Liver (tissue), 8 donors: ENCODE measurements at regions not wholly inside any gene's neighbourhood (a gene's known extent, or its start where the extent isn't known, plus 50 kb on each side); places are given as distances from the start of the nearest gene placed in this dataset.

Experiments used
- DNase-seq: peaks from one replicate; pipeline ENCODE4 v3.0.0-alpha.2; 2017; ENCODE audit warnings: low spot score
- H3K27ac ChIP-seq, 2 donors: one replicate each; pipeline ENCODE4 v1.7.0; 2013; ENCODE audit warnings: inconsistent platforms in 2 of 2, low read length in 2 of 2, control low read depth in 1 of 2, low read depth in 1 of 2, mild to moderate bottlenecking in 1 of 2
- H3K27me3 ChIP-seq, 4 donors: one replicate each; pipeline versions ENCODE4 v1.6.1 to v1.7.0; 2013; ENCODE audit warnings: low read length in 3 of 4, inconsistent platforms in 1 of 4, mild to moderate bottlenecking in 1 of 4, moderate library complexity in 1 of 4; ENCODE audit not compliant: control insufficient read depth in 4 of 4, insufficient read depth in 4 of 4
- H3K36me3 ChIP-seq, 4 donors: one replicate each; pipeline versions ENCODE4 v1.6.1 to v1.7.0; 2013; ENCODE audit warnings: low read length in 3 of 4, mild to moderate bottlenecking in 3 of 4, low read depth in 1 of 4, moderate library complexity in 1 of 4; ENCODE audit not compliant: control insufficient read depth in 4 of 4, insufficient read depth in 3 of 4
- H3K4me1 ChIP-seq, 4 donors: one replicate each; pipeline versions ENCODE4 v1.6.1 to v1.7.0; 2013; ENCODE audit warnings: low read length in 3 of 4, mild to moderate bottlenecking in 3 of 4, moderate library complexity in 1 of 4; ENCODE audit not compliant: control insufficient read depth in 4 of 4, insufficient read depth in 4 of 4
- H3K4me3 ChIP-seq, 3 donors: one replicate each; pipeline versions ENCODE4 v1.6.1 to v1.7.0; 2013; ENCODE audit warnings: low read length in 3 of 3, control low read depth in 1 of 3, low read depth in 1 of 3, mild to moderate bottlenecking in 1 of 3
- H3K9ac ChIP-seq, 2 donors: one replicate each; pipeline ENCODE4 v1.7.0; 2013; ENCODE audit warnings: low read length in 2 of 2, mild to moderate bottlenecking in 2 of 2, moderate library complexity in 2 of 2, control low read depth in 1 of 2, low read depth in 1 of 2
- H3K9me3 ChIP-seq, 4 donors: one replicate each; pipeline versions ENCODE4 v1.6.1 to v1.7.0; 2013; ENCODE audit warnings: low read length in 3 of 4; ENCODE audit not compliant: control insufficient read depth in 4 of 4
- ATF3 ChIP-seq: IDR thresholded peaks from 2 replicates; pipeline ENCODE4 v1.6.1; 2016; ENCODE audit warnings: antibody characterized with exemption
- CTCF ChIP-seq: fragments of 150-350 bp; IDR thresholded peaks from 2 replicates; pipeline ENCODE4 v1.5.1; 2017; ENCODE audit warnings: improper control_type of control experiment, low read depth, low read length; ENCODE audit not compliant: missing input control
- EGR1 ChIP-seq, 2 donors: IDR thresholded peaks; 2 replicates each; pipeline ENCODE4 v1.6.1; 2016 to 2018; ENCODE audit warnings: antibody characterized with exemption in 2 of 2, low read depth in 2 of 2
- FOXA1 ChIP-seq: IDR thresholded peaks from 2 replicates; pipeline ENCODE4 v1.6.1; 2016; ENCODE audit warnings: antibody characterized with exemption
- FOXA2 ChIP-seq: IDR thresholded peaks from 2 replicates; pipeline ENCODE4 v1.6.1; 2016; ENCODE audit warnings: antibody characterized with exemption
- GABPA ChIP-seq, 2 donors: IDR thresholded peaks in 1 of 2; conservative IDR thresholded peaks in 1 of 2; 2 replicates each; pipeline ENCODE4 v1.6.1; 2016; ENCODE audit warnings: antibody characterized with exemption in 2 of 2, mild to moderate bottlenecking in 1 of 2, moderate library complexity in 1 of 2
- HNF4A ChIP-seq, 2 donors: conservative IDR thresholded peaks; 2 replicates each; pipeline ENCODE4 v1.6.1; 2016; ENCODE audit warnings: antibody characterized with exemption in 2 of 2, mild to moderate bottlenecking in 2 of 2
- JUND ChIP-seq, 2 donors: IDR thresholded peaks; 2 replicates each; pipeline ENCODE4 v1.6.1; 2016; ENCODE audit warnings: antibody characterized with exemption in 2 of 2
- MAX ChIP-seq: IDR thresholded peaks from 2 replicates; pipeline ENCODE4 v1.6.1; 2016; ENCODE audit warnings: antibody characterized with exemption
- RAD21 ChIP-seq, 2 donors: IDR thresholded peaks; 2 replicates each; pipeline ENCODE4 v1.6.1; 2016; ENCODE audit warnings: antibody characterized with exemption in 2 of 2, mild to moderate bottlenecking in 2 of 2
- REST ChIP-seq: IDR thresholded peaks from 2 replicates; pipeline ENCODE4 v1.6.1; 2016; ENCODE audit warnings: antibody characterized with exemption, mild to moderate bottlenecking
- RXRA ChIP-seq, 2 donors: IDR thresholded peaks; 2 replicates each; pipeline ENCODE4 v1.6.1; 2017 to 2018; ENCODE audit warnings: antibody characterized with exemption in 2 of 2, mild to moderate bottlenecking in 1 of 2
- SP1 ChIP-seq: IDR thresholded peaks from 2 replicates; pipeline ENCODE4 v1.6.1; 2018; ENCODE audit warnings: antibody characterized with exemption, mild to moderate bottlenecking
- TAF1 ChIP-seq: conservative IDR thresholded peaks from 2 replicates; pipeline ENCODE4 v1.6.1; 2016; ENCODE audit warnings: antibody characterized with exemption, mild to moderate bottlenecking
- YY1 ChIP-seq: IDR thresholded peaks from 2 replicates; pipeline ENCODE4 v1.6.1; 2016; ENCODE audit warnings: antibody characterized with exemption, mild to moderate bottlenecking
- ZBTB33 ChIP-seq: IDR thresholded peaks from 2 replicates; pipeline ENCODE4 v1.6.1; 2016; ENCODE audit warnings: antibody characterized with exemption
- WGBS: extraction: QIAGEN DNeasy Blood & Tissue Kit; methylation state at CpG from one replicate; pipeline ENCODE4 v1.1.7; 2013; 5-methylcytosine and 5-hydroxymethylcytosine counted together
- donor health status: healthy.
- donor health status: healthy.
- donor health status: healthy.
- donor health status: healthy.
- donor health status: healthy.

GRCh38 chr3:15969874-15970640 is 172.3 kb upstream of the ANKRD28 start:
- no peak overlapping the region for H3K4me3 ChIP-seq

GRCh38 chr3:15973414-15973813 is 175.6 kb upstream of the ANKRD28 start:
- Histone ChIP-seq H3K36me3 (no peaks in the 10 kb centered on the region), H3K4me1 (no peaks in the 10 kb centered on the region), H3K9ac (no peak overlapping the region), H3K27ac (no peak overlapping the region), H3K4me3 (no peak overlapping the region), H3K27me3 (no peaks in the 10 kb centered on the region), H3K9me3 (no peaks in the 10 kb centered on the region)
- DNase-seq, result no peak
- WGBS, result 95% methylated on average over 8 of the region's 8 CpGs
- TF ChIP-seq TAF1 (no peak), ZBTB33 (no peak), EGR1 (IDR thresholded peaks at IDR 0.05; ENCODE audit: low read depth in 2 of 2) (no peak), JUND (IDR thresholded peaks at IDR 0.05) (no peak), HNF4A (conservative IDR thresholded peaks at IDR 0.05) (no peak), RXRA (IDR thresholded peaks at IDR 0.05) (no peak), FOXA1 (no peak), REST (no peak), MAX (no peak), CTCF (no peak), GABPA (IDR thresholded peaks at IDR 0.05 in 1 of 2, conservative IDR thresholded peaks at IDR 0.05 in 1 of 2) (no peak), FOXA2 (no peak), RAD21 (IDR thresholded peaks at IDR 0.05) (no peak)

More at GRCh38 chr3:15969874-15970640, 172.3 kb upstream of the ANKRD28 start:
- 91% methylated on average over 5 of the region's 5 CpGs for WGBS
- Histone ChIP-seq H3K27me3 (no peaks in the 10 kb centered on the region), H3K4me1 (no peaks in the 10 kb centered on the region), H3K36me3 (no peaks in the 10 kb centered on the region), H3K27ac (no peak overlapping the region), H3K9me3 (no peaks in the 10 kb centered on the region), H3K9ac (no peak overlapping the region)
- DNase-seq, result no peak
- TF ChIP-seq RAD21 (IDR thresholded peaks at IDR 0.05), result no peak
- no peak for TF ChIP-seq SP1
- TF ChIP-seq REST, result no peak
- no peak for TF ChIP-seq YY1
- TF ChIP-seq ATF3, result no peak
- TF ChIP-seq RXRA (IDR thresholded peaks at IDR 0.05), result no peak
